ENCODE measurements at regions not wholly inside any gene's neighbourhood (a gene's known extent, or its start where the extent isn't known, plus 50 kb on each side); places are given as distances from the start of the nearest gene placed in this dataset.

- TF ChIP-seq CTCF (IDR thresholded peaks at IDR 0.05; ENCODE audit: insufficient read depth, low read length) = no peak
- TF ChIP-seq POLR2AphosphoS5 (IDR thresholded peaks at IDR 0.05; ENCODE audit: low read depth) = no peak
- no peak for TF ChIP-seq SPI1 (IDR thresholded peaks at IDR 0.05; ENCODE audit: borderline replicate concordance, low read depth)
- TF ChIP-seq REST (IDR thresholded peaks at IDR 0.05; ENCODE audit: insufficient replicate concordance, low read depth) = no peak
- no peak for TF ChIP-seq GABPA (IDR thresholded peaks at IDR 0.05; ENCODE audit: low read depth)
Measured at GRCh38 chr5:31086839-31087415, 106.6 kb upstream of the CDH6 start.

Measured in HL-60 (cell line).